SK-N-SH (cell line): ENCODE measurements at regions not wholly inside any gene's neighbourhood (a gene's known extent, or its start where the extent isn't known, plus 50 kb on each side); places are given as distances from the start of the nearest gene placed in this dataset.

Source experiments
- CHD2 ChIP-seq: fragments of 150-350 bp; IDR thresholded peaks from 2 replicates; pipeline ENCODE4 v1.6.1; 2018; ENCODE audit warnings: low read length; ENCODE audit not compliant: partially characterized antibody
- EP300 ChIP-seq, 2 experiments: IDR thresholded peaks; 2 replicates each; pipeline versions ENCODE4 v1.4.0 to v1.6.1; 2012; ENCODE audit warnings: borderline replicate concordance in 1 of 2, low read depth in 1 of 2, low read length in 1 of 2
- EZH2phosphoT487 ChIP-seq: fragments of 200-600 bp; sonication (generic); IDR thresholded peaks from 2 replicates; pipeline ENCODE4 v1.6.1; 2017; ENCODE audit warnings: low read depth, mixed run types, mild to moderate bottlenecking, antibody characterized with exemption, moderate library complexity, borderline replicate concordance
- FOSL2 ChIP-seq: IDR thresholded peaks from 2 replicates; pipeline ENCODE4 v1.4.0; 2012; ENCODE audit warnings: low read depth, mild to moderate bottlenecking, moderate library complexity, borderline replicate concordance
- FOXJ3 ChIP-seq: sonication (generic); formaldehyde crosslinking; IDR thresholded peaks from 2 replicates; pipeline ENCODE4 v1.5.1; 2020; ENCODE audit warnings: mild to moderate bottlenecking, missing genetic modification reagents
- FOXM1 ChIP-seq: IDR thresholded peaks from 2 replicates; pipeline ENCODE4 v1.4.0; 2012; ENCODE audit warnings: low read depth, mild to moderate bottlenecking
- GABPA ChIP-seq: IDR thresholded peaks from 2 replicates; pipeline ENCODE4 v1.4.0; 2012; ENCODE audit warnings: low read depth, mild to moderate bottlenecking
- NFIC ChIP-seq: IDR thresholded peaks from 2 replicates; pipeline ENCODE4 v1.4.0; 2012; ENCODE audit warnings: borderline replicate concordance
- NRF1 ChIP-seq: IDR thresholded peaks from 2 replicates; pipeline ENCODE4 v1.6.1; 2012; ENCODE audit warnings: low read depth, mild to moderate bottlenecking, low read length
- POLR2AphosphoS5 ChIP-seq: IDR thresholded peaks from 2 replicates; pipeline ENCODE4 v1.6.1; 2012; ENCODE audit warnings: low read depth, low read length
- RAD21 ChIP-seq: IDR thresholded peaks from 2 replicates; pipeline ENCODE4 v1.6.1; 2012; ENCODE audit warnings: mild to moderate bottlenecking, low read length
- RCOR1 ChIP-seq: fragments of 150-350 bp; IDR thresholded peaks from 2 replicates; pipeline ENCODE4 v1.6.1; 2017; ENCODE audit warnings: antibody characterized with exemption, low read length
- RFX5 ChIP-seq: IDR thresholded peaks from 2 replicates; pipeline ENCODE4 v1.6.1; 2012; ENCODE audit warnings: mild to moderate bottlenecking, improper control_type of control experiment, low read length
- SIN3A ChIP-seq: IDR thresholded peaks from 2 replicates; pipeline ENCODE4 v1.6.1; 2012; ENCODE audit warnings: low read depth, mild to moderate bottlenecking, low read length, moderate library complexity, borderline replicate concordance
- SMC3 ChIP-seq: IDR thresholded peaks from 2 replicates; pipeline ENCODE4 v1.6.1; 2012; ENCODE audit warnings: low read depth, low read length, improper control_type of control experiment
- TCF12 ChIP-seq: IDR thresholded peaks from 2 replicates; pipeline ENCODE4 v1.4.0; 2012
- TEAD4 ChIP-seq: IDR thresholded peaks from 2 replicates; pipeline ENCODE4 v1.4.0; 2012; ENCODE audit warnings: mild to moderate bottlenecking, borderline replicate concordance; ENCODE audit not compliant: insufficient read depth
- TF ChIP-seq, protein P1 (sequence below): IDR thresholded peaks from 2 replicates; pipeline ENCODE4 v1.4.0; 2012; ENCODE audit warnings: low read depth
- TF ChIP-seq, protein P2 (sequence below): IDR thresholded peaks from 2 replicates; pipeline ENCODE4 v1.4.0; 2012; ENCODE audit warnings: low read depth, borderline replicate concordance
- TF ChIP-seq, protein P3 (sequence below): IDR thresholded peaks from 2 replicates; pipeline ENCODE4 v1.4.0; 2012; ENCODE audit warnings: low read depth, borderline replicate concordance
- TF ChIP-seq, protein P4 (sequence below): fragments of 200-600 bp; sonication (generic); IDR thresholded peaks from 2 replicates; pipeline ENCODE4 v1.6.1; 2017; ENCODE audit warnings: antibody characterized with exemption, mild to moderate bottlenecking, moderate library complexity
- TF ChIP-seq, protein P5 (sequence below): IDR thresholded peaks from 2 replicates; pipeline ENCODE4; 2012

GRCh38 chr5:144638787-144639186 lies 468.1 kb downstream of the KCTD16 start (continued):
- TF ChIP-seq POLR2AphosphoS5 (peak; percentile 22; the same call in 1 of the 2 replicates), EP300 (IDR thresholded peaks at IDR 0.05; ENCODE audit: borderline replicate concordance in 1 of 2, low read depth in 1 of 2, low read length in 1 of 2) (peak in 1 of 2 experiments; percentile 96; a peak in 2 of 4 replicates), GABPA (no peak), FOXJ3 (CRISPR knock-in tag) (peak; percentile 78), SMC3 (0 out of 2 replicates have a peak, but pooled peaks have one; percentile 4), RCOR1 (peak; percentile 92), NRF1 (no peak), FOSL2 (no peak), TEAD4 (no peak), RAD21 (0 out of 2 replicates have a peak, but pooled peaks have one; percentile 5), NFIC (no peak), SIN3A (no peak), TCF12 (peak; percentile 26; the same call in 1 of the 2 replicates), RFX5 (no peak), EZH2phosphoT487 (no peak), CHD2 (peak; percentile 84), FOXM1 (no peak)
- TF ChIP-seq, protein P1, sequence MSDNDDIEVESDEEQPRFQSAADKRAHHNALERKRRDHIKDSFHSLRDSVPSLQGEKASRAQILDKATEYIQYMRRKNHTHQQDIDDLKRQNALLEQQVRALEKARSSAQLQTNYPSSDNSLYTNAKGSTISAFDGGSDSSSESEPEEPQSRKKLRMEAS: no peak
- TF ChIP-seq, protein P2, sequence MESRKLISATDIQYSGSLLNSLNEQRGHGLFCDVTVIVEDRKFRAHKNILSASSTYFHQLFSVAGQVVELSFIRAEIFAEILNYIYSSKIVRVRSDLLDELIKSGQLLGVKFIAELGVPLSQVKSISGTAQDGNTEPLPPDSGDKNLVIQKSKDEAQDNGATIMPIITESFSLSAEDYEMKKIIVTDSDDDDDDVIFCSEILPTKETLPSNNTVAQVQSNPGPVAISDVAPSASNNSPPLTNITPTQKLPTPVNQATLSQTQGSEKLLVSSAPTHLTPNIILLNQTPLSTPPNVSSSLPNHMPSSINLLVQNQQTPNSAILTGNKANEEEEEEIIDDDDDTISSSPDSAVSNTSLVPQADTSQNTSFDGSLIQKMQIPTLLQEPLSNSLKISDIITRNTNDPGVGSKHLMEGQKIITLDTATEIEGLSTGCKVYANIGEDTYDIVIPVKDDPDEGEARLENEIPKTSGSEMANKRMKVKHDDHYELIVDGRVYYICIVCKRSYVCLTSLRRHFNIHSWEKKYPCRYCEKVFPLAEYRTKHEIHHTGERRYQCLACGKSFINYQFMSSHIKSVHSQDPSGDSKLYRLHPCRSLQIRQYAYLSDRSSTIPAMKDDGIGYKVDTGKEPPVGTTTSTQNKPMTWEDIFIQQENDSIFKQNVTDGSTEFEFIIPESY: no peak
- TF ChIP-seq, protein P3, sequence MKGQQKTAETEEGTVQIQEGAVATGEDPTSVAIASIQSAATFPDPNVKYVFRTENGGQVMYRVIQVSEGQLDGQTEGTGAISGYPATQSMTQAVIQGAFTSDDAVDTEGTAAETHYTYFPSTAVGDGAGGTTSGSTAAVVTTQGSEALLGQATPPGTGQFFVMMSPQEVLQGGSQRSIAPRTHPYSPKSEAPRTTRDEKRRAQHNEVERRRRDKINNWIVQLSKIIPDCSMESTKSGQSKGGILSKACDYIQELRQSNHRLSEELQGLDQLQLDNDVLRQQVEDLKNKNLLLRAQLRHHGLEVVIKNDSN: no peak
- TF ChIP-seq, protein P4, sequence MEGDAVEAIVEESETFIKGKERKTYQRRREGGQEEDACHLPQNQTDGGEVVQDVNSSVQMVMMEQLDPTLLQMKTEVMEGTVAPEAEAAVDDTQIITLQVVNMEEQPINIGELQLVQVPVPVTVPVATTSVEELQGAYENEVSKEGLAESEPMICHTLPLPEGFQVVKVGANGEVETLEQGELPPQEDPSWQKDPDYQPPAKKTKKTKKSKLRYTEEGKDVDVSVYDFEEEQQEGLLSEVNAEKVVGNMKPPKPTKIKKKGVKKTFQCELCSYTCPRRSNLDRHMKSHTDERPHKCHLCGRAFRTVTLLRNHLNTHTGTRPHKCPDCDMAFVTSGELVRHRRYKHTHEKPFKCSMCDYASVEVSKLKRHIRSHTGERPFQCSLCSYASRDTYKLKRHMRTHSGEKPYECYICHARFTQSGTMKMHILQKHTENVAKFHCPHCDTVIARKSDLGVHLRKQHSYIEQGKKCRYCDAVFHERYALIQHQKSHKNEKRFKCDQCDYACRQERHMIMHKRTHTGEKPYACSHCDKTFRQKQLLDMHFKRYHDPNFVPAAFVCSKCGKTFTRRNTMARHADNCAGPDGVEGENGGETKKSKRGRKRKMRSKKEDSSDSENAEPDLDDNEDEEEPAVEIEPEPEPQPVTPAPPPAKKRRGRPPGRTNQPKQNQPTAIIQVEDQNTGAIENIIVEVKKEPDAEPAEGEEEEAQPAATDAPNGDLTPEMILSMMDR: no peak
- TF ChIP-seq, protein P5, sequence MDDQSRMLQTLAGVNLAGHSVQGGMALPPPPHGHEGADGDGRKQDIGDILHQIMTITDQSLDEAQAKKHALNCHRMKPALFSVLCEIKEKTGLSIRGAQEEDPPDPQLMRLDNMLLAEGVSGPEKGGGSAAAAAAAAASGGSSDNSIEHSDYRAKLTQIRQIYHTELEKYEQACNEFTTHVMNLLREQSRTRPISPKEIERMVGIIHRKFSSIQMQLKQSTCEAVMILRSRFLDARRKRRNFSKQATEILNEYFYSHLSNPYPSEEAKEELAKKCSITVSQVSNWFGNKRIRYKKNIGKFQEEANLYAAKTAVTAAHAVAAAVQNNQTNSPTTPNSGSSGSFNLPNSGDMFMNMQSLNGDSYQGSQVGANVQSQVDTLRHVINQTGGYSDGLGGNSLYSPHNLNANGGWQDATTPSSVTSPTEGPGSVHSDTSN: no peak
